GM19397 (cell line): ENCODE measurements at regions not wholly inside any gene's neighbourhood (a gene's known extent, or its start where the extent isn't known, plus 50 kb on each side); places are given as distances from the start of the nearest gene placed in this dataset.

ENCODE experiments used
- ATAC-seq: cut with Tn5 transposase; IDR thresholded peaks from one replicate; pipeline ENCODE4 v1.9.1; 2021; ENCODE audit warnings: mild to moderate bottlenecking, moderate library complexity; ENCODE audit not compliant: unreplicated experiment

DNA sequence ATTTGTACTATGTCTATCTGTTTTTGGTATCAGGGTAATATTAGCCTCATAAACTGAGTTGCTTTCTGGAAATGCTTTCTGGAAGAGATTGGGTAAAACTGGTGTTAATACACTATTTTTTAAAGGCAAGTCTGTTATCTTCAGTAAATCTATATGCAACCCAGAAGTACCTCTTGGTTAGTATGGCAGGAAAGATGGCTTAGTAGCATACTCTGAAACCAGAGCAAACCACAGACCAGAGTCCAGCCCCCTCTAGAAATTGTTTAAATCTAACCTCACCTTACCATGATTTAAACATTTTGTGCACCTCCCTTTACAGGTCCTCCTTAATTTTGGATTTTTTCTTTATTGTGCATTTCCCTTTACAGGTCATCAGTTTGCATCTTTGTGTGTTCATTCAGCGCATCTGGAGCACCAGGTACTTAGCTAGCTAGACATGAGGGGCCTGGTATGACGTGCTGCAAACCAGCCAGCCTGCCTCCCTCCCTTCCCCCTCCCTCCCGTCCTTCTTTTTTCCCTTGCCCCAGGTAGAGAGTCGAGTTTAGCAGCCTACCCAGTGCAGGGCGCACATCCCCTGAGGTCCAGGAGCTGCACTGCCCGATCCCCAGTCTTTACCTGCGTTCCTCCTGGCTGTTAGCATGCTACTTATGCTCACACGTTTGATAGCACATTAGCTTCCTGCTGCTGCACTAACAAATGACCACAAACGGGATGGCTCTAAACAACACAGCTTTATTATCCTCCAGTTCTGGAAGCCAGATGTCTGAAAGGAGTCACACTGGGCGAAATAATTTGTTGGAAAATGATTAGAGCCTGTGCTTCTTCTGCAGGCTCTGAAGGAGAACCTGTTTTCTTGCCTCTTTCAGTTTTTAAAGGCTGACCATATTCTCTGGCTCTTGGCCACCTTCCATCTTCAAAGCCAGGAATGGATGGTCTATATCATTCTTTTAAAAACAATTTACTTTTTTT is 299.9 kb upstream of the HABP2 start:
- no peak for ATAC-seq

DNA sequence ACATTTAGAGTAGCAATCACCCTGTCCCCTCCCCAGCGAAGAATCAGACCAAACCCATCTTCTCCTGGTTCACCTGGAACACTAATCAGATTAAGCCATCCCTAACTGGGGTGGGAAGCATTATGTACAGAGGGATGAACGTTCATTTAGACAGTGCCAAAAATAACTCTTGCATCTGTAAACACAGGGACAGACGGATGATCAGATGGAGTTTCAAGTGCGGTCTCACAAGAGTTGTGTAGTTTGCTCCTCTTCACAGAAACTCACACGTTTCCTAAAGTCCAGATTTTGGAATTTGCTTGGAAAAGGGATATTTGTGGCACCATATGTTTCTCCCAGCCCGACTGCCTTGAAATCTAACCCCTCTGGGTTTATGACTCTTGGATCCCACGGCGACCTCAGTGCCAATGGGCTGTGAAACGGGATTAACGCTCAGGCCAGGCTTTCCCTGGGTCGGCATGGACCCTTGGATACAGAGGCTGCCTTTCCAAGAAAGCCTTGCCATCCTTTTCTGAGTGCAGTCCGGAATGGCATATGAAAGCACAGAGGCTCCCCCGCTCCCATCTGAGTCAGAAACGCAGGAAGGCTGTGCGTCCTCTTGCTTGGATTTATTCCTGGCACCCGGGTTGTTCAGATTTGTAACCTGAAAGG is 293.2 kb upstream of the HABP2 start:
- ATAC-seq: no peak

DNA sequence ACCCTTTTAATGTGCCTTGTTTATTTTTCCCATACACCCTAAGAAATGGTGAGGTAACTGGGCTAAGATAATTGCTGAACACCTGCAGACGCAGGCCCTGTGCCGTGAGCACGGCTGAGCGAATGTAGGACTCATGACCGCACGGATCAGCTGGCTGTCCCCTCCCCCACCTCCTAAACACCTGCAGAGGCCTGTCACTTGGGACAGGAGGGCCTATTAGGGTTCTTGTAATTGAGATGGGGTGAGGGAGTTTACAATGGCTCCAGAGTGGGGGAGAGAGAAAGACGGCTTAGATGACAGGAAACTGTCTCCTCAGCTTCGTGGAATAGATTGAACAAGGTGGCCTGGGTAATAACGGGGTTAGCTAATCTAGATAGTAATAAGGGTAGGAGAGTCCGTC is 291.7 kb upstream of the HABP2 start:
- ATAC-seq: no peak

DNA sequence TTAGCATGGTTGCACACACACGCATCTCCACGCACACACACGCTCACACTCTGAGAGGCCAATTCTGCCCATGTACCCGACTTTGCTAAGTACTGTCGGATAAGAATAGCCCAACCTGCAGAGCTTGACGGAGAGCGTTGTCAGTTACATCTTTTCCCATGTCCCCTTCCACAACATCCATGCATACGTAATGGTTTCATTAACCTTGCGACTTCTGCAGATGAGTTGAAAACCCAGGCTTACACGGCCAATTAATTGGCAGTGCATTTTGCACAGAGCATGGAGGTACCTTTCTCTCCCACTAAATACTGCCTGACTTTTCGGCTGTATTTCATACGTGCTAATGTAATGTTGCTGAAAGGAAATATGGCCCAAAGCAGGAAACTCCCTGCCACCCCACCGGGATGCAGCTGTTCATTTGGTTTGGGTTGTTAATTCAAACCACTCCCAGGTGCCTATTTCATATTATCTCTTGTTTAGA is 291.2 kb upstream of the HABP2 start:
- ATAC-seq: no peak

DNA sequence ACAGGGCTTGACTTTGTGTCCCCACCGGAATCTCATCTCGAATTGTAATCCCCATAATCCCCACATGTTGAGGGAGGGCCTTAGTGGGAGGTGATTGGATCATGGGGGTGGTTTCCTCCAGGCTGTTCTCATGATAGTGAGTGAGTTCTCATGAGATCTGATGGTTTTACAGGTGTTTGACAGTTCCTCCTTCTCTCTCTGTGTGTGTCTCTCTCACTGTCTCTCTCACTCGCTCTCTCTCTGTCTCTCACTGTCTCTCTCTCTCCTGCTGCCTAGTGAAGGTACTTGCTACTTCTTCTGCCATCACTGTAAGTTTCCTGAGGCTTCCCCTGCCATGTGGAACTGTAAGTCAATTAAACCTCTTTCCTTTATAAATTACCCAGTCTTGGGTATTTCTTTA is 289.8 kb upstream of the HABP2 start:
- ATAC-seq: no peak

DNA sequence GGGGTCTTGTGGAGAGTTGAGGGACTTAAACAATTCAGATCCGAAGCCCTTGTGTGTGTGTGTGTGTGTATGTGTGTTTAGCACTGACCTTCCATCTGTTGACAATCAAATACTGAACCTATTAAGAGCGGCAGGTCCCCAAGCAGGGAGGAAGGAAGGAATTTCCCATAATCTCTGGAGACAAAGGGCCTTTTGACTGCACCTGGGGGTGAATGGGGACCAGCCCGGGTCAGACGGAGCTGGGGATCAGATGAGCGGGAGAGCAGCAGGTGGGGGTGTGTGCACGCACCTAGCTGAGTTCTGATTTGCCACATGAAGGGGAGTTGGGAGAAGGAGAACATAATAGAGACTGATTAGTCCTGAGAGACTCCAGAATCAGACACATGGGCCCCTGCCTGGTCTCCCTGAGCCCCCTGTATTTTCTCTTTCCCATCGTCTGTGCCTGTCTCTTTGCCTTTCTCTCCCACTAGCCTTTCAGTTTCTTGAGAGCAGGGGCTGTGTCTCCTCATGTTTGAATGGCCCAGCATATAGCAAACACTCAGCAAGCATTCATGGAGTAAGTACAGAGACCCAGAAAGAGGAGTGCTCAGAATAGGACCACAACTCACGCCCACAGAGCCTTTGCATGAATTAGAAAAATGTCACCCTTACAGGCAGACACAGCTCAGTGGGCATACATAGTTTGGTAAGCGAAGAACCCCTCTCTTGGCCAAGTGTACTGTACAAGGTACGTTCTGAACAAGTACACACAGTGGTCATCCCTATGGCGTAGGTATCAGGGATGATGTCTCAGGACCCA is 288.3 kb upstream of the HABP2 start:
- ATAC-seq: no peak

DNA sequence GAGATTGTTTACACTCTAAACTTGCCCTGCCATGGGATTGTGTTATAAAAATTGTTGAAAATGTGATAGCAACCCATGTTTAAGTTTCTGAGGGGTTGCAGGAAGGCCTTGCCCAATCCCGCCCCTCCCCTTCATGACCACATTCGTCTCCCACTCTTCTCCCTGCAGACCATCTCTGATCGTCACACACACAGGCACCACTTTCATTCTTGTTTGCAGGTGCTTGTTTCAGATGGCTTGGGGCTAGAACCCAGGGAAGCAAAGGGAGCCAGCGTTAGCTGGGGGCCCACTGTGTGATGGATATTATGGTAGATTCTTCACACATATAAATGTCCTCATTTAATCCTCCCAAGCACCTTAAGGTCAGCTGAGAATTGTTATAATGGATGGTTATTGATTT is 286.7 kb upstream of the HABP2 start:
- no peak for ATAC-seq

DNA sequence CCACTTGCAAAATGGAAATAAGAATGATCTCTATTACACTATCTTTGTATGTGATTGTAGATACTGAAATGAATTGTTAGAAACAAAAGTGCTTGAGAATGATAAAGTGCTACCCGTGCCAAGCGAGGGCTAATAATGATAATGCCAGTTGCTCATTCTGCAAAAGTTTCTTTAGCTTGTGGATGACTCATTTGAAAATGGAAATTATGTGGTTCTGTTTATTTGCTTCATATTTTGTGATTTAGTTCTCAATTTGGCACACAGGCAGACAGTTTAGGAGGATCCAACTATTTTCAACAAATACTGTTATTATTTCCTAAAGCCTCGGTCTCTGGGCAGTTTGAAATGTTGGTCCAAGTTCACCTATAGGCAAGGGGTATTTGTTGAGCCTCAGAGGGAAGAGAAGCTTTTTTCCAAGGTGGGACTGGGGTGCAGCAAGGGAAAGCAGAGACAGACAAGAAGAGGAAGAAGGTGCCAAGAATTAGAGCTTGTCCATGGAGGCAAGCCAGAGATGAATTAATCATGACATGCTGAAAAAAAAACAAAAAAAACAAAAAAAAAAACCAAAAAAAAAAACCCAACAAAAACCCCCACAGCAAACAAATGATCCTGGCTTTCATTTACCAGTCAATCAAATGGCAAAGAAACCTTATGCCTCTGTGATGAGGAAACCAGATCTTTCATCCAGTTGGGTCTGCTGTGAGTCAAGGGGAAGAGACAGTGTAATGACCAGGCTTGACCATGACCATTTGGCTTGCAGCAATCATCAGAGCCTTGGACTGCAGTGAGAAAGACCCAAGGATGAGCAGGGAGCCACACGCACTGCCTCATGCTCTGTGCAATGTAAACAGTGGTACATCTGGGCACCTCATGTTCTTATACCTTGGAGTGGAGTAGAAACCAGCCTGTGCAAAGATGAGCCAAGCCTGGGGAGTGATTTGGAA is 285.0 kb upstream of the HABP2 start:
- no peak for ATAC-seq

DNA sequence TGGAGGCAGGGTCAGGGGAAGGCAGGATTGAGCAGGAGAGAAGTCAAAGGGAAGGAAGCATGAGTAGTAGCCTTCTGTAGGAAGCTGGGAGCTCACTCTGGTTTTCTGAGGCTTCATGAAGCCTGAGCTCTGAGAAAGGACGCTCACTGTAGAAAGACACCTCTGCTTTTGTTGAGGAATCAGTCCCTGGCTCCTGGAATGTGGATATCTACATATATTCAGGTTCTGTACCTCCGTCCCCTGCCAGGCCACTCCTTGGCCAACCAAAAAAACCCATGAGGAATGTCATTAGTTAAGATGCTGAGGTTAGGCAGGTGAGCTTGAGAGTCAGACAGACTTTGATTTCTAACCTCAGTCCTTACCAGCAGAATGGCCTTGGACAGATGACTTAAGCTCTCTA is 283.5 kb upstream of the HABP2 start:
- ATAC-seq: no peak

DNA sequence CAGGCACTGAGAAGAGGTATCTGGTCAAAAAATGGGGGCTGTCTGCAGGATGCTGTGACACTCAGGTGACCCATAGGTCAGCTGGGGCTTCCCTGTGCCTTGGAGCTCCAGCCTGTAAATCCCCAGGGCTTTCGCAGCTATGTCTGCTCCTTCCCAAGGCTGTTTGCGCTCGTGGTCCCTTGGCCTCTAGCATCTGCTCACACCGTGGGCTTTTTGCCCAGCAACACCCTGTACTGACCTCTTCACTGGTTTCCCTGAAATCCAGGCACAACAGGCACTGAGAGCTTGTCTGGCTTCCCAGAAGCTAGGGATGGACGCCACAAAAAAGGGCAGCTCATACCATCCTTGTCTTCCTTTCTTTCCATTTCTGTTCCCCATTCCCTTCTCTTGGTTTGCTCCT is 280.3 kb upstream of the HABP2 start:
- ATAC-seq: no peak

DNA sequence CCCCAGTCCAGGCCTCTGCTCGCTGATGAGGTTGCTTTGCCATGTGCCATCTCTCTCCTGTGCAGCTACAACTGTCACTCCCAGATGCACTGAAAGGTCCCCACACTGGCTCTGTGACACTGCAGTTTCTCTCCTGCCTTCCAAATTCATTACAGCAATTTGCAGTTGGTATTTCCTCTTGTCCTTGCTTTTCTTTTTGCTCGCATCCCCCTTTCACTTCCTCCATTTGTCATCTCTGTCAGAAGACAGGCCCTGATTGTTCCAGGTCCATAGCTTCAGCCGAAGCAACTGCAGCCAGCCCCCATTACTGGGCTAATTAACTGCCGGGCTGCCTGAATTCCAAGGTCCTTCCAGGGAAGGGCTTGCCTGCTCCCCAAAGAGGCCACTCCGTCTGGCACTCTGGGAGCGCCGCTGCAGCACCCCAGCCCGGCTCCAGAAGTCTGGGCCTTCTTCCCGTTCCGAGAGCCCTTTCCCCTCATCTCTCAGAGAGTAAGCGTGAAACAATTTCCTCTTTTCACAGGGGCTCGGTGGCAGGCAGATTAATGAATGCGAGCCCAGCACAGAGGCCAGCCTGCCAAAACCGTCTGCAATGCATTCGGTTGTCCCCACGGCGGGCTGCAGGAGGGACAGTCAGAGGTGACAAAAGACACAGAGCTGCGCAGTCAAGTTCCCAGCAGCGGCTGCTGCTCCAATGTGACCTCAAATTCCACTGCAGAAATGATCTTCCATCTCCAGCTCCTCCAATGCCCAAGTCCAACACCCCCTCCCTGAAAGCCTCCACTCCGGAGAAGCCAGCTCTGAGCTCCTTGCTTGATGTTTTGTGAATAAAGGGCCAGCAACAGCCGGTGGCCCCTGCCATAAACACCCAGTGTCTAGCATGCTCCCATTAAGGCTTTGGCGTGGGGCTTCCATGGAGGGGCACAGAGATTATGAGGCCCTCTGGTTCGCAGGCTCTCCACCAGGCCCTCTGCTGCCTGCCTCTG is 279.4 kb upstream of the HABP2 start:
- ATAC-seq: no peak

DNA sequence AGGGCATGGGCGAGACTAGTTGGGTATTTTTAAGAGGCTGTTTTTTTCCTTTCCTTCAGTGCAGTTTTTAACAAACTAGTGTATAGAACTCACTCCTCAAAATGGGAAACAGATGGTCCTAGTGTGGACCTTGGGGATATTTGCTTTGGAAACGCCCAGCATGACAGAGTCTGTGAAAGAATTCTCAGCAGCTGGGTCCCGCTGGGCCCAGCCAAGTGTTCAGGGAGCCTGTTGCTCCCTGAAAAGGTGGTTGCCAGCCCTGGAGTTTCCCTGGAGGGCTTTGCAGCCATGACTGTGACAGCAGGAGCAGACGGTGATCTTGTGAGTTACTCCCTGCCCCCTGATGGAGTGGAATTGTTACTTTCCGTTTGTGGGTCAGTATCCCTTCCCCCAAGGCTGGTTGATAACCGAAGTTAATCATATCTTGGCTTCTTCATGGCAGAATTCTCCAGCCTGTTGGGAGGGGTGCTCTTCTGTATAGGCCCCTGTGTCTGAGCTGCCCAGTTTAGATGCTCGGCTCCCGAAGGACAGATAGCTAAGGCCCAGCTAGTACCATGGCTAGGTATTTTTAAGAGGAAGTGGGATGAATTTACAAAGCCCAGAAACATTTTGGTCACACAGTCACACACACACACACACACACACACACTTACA is 278.6 kb upstream of the HABP2 start:
- ATAC-seq: no peak

DNA sequence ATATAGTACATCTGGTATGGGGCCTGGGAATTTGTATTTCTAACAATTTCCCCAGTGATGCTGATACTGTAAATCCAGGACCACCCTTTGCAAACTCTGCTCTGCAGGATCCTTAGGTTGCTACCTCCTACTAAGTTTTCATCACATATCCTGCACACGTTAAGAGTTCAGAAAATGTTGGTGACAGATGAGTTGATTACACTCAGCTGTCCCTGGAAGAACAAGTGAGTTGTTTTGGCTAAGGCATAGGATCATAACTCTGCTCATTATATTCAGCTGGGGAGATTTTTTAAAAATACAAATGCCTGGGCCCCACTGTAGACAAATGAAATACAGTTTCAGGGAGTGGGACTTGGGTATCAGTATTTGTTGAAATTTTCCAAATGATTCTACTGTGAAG is 274.6 kb upstream of the HABP2 start:
- no peak for ATAC-seq

DNA sequence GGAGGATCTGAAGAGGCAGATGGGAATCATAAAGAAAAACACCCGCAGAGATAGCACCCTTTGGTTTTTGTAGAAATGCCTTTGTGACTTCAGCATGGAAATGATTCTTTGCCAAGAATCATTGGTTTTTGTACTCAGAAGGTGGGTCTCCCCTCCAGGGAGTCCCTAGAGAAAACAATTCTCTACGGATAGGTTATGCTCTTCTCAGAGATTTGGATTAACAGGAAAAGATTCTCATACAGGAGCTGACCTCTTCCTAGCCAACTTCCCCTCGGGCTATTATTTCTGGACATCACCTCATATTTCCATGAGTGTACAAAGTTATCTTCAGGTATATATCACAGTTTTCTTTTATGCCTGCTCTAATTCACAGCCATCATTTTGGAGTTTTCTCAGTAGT is 274.2 kb upstream of the HABP2 start:
- no peak for ATAC-seq

DNA sequence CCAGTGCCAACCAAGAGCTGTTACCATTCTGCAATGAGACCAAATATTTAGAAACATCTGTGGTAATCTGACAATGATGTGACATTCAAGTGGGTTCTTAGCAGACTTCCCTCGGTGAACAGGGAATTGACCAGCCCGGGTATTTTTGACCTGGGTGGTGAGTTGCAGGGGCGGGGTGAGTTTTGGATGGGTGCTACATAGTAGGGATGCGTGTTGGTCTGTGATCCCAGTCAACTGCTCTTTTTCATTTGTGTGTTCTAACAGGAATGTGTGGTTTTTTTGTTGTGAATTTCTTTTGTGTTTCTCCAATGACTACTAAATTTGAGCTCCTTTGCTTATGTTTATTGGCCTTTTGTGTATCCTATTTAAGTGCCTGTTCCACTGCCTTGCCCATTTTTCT is 273.6 kb upstream of the HABP2 start:
- no peak for ATAC-seq

DNA sequence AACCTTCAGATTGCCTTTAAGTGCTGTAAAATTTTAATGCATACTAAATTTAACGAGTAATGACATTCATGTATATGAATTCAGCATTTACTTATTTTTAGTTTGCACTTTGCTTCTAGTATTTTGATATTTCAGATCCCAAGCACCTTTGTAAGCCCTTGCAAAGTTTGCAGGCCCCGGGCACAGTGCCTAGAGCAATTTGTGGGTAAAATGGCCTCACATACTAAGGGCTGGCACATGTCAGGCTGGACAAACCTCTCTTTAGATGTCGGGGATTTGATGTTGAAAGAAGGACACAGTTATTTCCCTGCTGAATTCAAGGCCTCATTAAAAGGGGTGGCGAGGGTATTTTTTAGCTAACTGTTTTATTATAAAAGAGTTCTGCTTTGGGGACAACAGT is 270.3 kb upstream of the HABP2 start:
- ATAC-seq: no peak

DNA sequence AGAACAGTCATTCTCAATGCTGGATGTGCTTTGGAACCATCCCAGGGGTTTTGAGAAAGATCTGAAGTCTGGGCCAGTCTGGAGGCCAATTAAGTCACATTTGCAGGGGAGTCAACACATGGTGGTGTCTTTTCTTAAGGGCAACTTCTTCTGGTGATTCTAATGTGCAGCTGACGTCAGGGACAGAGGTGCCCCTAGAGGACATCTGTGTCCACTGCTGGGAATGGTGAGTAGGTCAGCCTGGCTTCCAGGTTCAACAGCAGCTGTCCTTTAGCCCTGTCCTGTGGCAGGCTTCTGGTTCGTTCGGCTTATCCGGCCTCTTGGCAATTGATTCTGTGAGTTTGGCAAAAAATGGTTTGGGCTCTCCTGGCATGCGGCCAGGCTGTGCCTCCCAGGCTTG is 269.7 kb upstream of the HABP2 start:
- no peak for ATAC-seq

DNA sequence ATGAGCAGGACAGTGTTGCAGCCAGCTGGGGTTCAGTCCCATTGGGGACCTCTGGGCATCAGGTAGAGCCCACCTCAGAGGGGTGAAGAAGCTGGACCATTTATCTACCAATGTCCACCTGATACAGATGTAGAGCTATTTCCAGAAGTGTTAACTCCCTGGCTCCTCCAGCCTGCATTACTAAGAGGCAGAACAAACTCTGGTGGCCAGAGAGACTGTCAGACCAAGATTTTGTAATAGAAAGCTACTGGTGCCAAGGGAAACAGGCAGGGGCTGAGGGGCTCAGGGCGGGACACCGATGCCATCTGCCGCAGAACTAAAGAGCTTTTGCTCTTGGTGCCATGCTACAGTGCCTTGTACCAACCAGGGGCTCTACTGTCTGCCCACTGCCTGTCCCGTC is 268.2 kb upstream of the HABP2 start:
- ATAC-seq: no peak

DNA sequence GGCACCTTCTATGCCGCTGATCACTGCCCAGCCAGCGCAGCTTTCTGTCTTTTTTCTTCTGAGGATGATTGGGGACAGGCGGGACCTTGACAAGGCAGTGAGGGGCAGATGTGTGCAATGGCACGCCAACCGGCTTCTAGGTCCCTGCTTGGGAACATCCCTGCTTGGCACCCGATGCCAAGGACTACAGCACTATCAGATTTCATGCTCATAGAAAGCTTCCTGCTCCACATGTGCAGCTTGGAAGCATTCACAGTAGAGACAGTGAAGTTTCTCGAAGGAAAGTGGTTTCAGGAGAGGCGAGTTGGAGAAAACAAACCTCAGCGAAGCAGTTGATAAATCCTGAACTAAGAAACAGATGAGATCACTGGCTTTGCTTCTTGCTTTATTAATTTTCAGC is 267.5 kb upstream of the HABP2 start:
- ATAC-seq: no peak
